Stimulated activated effector memory CD8-positive, alpha-beta T cell treated with anti-CD3 and anti-CD28 coated beads, Interleukin-12 subunit alpha, Interleukin-12 subunit beta, amount 100 ng/mL, for 72 hours (primary cell): ENCODE measurements at regions not wholly inside any gene's neighbourhood (a gene's known extent, or its start where the extent isn't known, plus 50 kb on each side); places are given as distances from the start of the nearest gene placed in this dataset.
"Not testable (repeated sequence)": the region's sequence is repeated elsewhere in the genome, so short reads cannot be mapped to it uniquely, and the experiment has no call there.

Experiments used
- ATAC-seq: fragments of 150-1000 bp; cut with Tn5 transposase; 2 replicates; pipeline ENCODE4 v1.10.0; 2021
- DNase-seq, 2 donors: peaks; one replicate each; pipeline ENCODE4 v3.0.0; 2021 to 2022; ENCODE audit warnings: low spot score in 2 of 2
- H3K27ac Mint-ChIP-seq: one replicate; pipeline ENCODE4 v1.8.0; 2022; ENCODE audit warnings: mild to moderate bottlenecking, mixed read lengths
- H3K36me3 Mint-ChIP-seq: one replicate; pipeline ENCODE4 v1.8.0; 2022; ENCODE audit warnings: mild to moderate bottlenecking, mixed read lengths
- H3K4me1 Mint-ChIP-seq: one replicate; pipeline ENCODE4 v1.8.0; 2022; ENCODE audit warnings: mixed read lengths
- H3K4me3 Mint-ChIP-seq: one replicate; pipeline ENCODE4 v1.8.0; 2022; ENCODE audit warnings: mild to moderate bottlenecking, mixed read lengths
- H3K9me3 Mint-ChIP-seq: one replicate; pipeline ENCODE4 v1.8.0; 2022; ENCODE audit warnings: mixed read lengths

- Mint-ChIP-seq H3K9me3 (peaks cover 8% of the 10 kb centered on the region), H3K36me3 (no peaks in the 10 kb centered on the region), H3K4me3 (no peak overlapping the region), H3K27ac (no peak overlapping the region), H3K4me1 (no peaks in the 10 kb centered on the region)
- ATAC-seq, result no peak
- no peak for DNase-seq
Observed at GRCh38 chr13:103517768-103518102, 451.5 kb upstream of the SLC10A2 start.

GRCh38 chr13:103517066-103517767 lies 451.0 kb upstream of the SLC10A2 start:
- H3K9me3 Mint-ChIP-seq, result peaks cover 8% of the 10 kb centered on the region
- no peaks in the 10 kb centered on the region for H3K4me1 Mint-ChIP-seq
- H3K27ac Mint-ChIP-seq, result no peak overlapping the region
- no peak overlapping the region for H3K4me3 Mint-ChIP-seq
- no peak for ATAC-seq
- DNase-seq, result no peak
- H3K36me3 Mint-ChIP-seq, result no peaks in the 10 kb centered on the region

- Mint-ChIP-seq H3K36me3 (no peaks in the 10 kb centered on the region), H3K4me3 (no peak overlapping the region), H3K9me3 (peaks cover 11% of the 10 kb centered on the region), H3K27ac (no peak overlapping the region), H3K4me1 (no peaks in the 10 kb centered on the region)
- DNase-seq (no peak), ATAC-seq (no peak)
Observed at GRCh38 chr13:103516015-103516795, 450.0 kb upstream of the SLC10A2 start.

GRCh38 chr13:103515410-103515809 lies 449.2 kb upstream of the SLC10A2 start:
- H3K36me3 Mint-ChIP-seq, result no peaks in the 10 kb centered on the region
- no peak for ATAC-seq
- H3K4me3 Mint-ChIP-seq, result no peak overlapping the region

DNA sequence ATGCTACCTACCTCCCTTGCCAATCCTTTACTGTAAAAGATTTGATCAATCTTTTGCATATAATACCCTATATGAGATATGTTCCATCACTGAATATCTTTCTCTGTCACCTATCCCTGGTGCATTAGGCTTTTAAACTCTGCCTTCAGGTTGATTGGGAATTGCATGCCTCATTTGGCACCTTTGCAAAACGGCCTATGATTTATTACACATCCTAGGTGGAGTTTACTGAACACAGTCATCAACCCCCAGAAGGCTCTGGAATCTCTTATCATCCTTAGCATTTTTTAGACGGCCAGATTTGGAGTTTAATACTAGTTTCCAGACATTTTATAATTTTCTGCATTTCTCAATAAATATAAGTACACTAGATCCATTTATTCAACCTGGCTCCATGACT lies 448.4 kb upstream of the SLC10A2 start:
- no peak overlapping the region for H3K4me3 Mint-ChIP-seq
- H3K9me3 Mint-ChIP-seq, result peaks cover 14% of the 10 kb centered on the region
- no peak overlapping the region for H3K27ac Mint-ChIP-seq
- no peaks in the 10 kb centered on the region for H3K36me3 Mint-ChIP-seq
- ATAC-seq, result no peak
- no peaks in the 10 kb centered on the region for H3K4me1 Mint-ChIP-seq
- DNase-seq, result no peak

More at GRCh38 chr13:103515410-103515809, 449.2 kb upstream of the SLC10A2 start:
- no peaks in the 10 kb centered on the region for H3K4me1 Mint-ChIP-seq
- peaks cover 12% of the 10 kb centered on the region for H3K9me3 Mint-ChIP-seq
- no peak for DNase-seq
- no peak overlapping the region for H3K27ac Mint-ChIP-seq

DNA sequence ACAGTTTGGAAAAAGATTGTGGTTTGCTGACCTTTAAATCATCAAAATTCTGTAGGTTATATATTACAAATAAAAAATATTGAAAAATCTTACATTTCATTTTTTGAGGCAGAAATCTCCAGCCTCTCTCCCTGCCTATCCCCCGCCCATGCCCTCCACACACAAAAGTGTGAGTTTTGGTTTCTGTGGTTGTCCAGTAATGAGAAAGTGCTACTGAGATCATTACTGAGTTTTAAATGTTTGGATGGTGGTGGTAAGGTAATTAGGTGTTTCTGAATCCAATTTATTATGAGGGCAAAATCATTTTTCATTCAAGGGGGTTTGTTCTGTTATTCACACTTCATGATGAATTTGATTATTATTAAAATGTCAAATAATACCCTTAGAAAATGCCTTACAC lies 448.0 kb upstream of the SLC10A2 start:
- no peak overlapping the region for H3K4me3 Mint-ChIP-seq
- H3K4me1 Mint-ChIP-seq, result no peaks in the 10 kb centered on the region
- H3K9me3 Mint-ChIP-seq, result peaks cover 14% of the 10 kb centered on the region
- DNase-seq (no peak), ATAC-seq (no peak)
- H3K27ac Mint-ChIP-seq, result no peak overlapping the region
- H3K36me3 Mint-ChIP-seq, result no peaks in the 10 kb centered on the region

DNA sequence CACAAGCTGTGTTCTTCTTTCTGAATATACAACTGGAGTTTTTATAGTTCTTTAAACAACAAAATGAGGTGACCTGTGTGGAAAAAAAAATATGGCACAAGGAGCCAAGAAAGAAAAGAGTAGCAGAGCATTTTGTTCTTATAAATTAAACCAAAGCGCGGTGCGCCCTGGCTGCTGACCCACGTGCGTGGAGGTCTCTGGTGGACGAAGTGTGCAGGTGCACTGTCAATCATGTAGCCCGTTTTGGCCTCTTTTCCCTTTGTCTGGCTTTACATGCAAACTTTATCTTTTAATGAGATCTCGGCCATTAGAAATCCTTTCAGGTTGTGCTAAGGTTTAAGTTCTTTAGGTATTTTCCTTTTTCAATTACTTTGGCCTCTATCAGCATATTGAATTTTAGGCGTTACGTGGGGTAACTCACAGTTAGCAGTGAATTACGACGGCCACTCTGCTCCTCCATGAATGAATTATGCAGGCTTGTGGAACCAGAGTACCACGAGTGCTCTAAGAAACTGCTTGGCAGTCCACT lies 443.9 kb upstream of the SLC10A2 start:
- ATAC-seq (no peak), DNase-seq (no peak)
- H3K4me3 Mint-ChIP-seq, result no peak overlapping the region
- H3K27ac Mint-ChIP-seq, result no peak overlapping the region
- no peaks in the 10 kb centered on the region for H3K36me3 Mint-ChIP-seq
- H3K9me3 Mint-ChIP-seq, result peaks cover 18% of the 10 kb centered on the region
- no peaks in the 10 kb centered on the region for H3K4me1 Mint-ChIP-seq

- H3K4me1 Mint-ChIP-seq, result no peaks in the 10 kb centered on the region
- DNase-seq (no peak), ATAC-seq (no peak)
- H3K9me3 Mint-ChIP-seq, result peaks cover 11% of the 10 kb centered on the region
- H3K27ac Mint-ChIP-seq, result no peak overlapping the region
- H3K36me3 Mint-ChIP-seq, result no peaks in the 10 kb centered on the region
- no peak overlapping the region for H3K4me3 Mint-ChIP-seq
Observed at GRCh38 chr13:103497404-103497803, 431.2 kb upstream of the SLC10A2 start.

GRCh38 chr13:103487841-103488240 lies 421.6 kb upstream of the SLC10A2 start:
- ATAC-seq (no peak), DNase-seq (no peak)
- Mint-ChIP-seq H3K27ac (no peak overlapping the region), H3K36me3 (no peaks in the 10 kb centered on the region), H3K4me3 (no peak overlapping the region), H3K9me3 (peaks cover 1% of the 10 kb centered on the region), H3K4me1 (no peaks in the 10 kb centered on the region)

- H3K4me1 Mint-ChIP-seq, result no peaks in the 10 kb centered on the region
- H3K27ac Mint-ChIP-seq, result no peak overlapping the region
- no peaks in the 10 kb centered on the region for H3K36me3 Mint-ChIP-seq
- peaks cover 19% of the 10 kb centered on the region for H3K9me3 Mint-ChIP-seq
- DNase-seq (no peak), ATAC-seq (no peak)
- no peak overlapping the region for H3K4me3 Mint-ChIP-seq
Observed at GRCh38 chr13:103473081-103473480, 406.9 kb upstream of the SLC10A2 start.

- peaks cover 16% of the 10 kb centered on the region for H3K9me3 Mint-ChIP-seq
- no peak for DNase-seq
Observed at GRCh38 chr13:103471896-103472295, 405.7 kb upstream of the SLC10A2 start.

DNA sequence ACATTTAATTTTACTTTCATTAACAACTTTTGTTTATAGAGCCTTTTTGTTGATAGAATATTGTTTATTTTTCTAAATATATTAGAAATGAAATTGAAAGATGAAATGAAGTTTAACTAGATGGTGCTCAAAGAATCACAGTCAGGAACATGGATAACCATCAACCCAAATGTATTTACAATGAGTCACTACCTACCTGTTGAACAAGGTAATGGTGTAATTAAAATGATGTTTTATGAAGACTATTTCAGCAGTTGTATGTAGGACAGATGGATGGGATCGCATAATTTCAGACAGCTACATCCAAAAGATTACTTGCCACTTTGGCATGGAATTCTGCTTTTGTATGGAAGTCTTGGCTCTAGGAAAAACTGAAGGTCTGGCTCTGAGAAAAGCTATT lies 403.6 kb upstream of the SLC10A2 start:
- Mint-ChIP-seq H3K27ac (no peak overlapping the region), H3K9me3 (peaks cover 22% of the 10 kb centered on the region), H3K4me1 (no peaks in the 10 kb centered on the region), H3K36me3 (no peaks in the 10 kb centered on the region), H3K4me3 (no peak overlapping the region)
- no peak for DNase-seq
- no peak for ATAC-seq

More at GRCh38 chr13:103471896-103472295, 405.7 kb upstream of the SLC10A2 start:
- Mint-ChIP-seq H3K36me3 (no peaks in the 10 kb centered on the region), H3K27ac (no peak overlapping the region), H3K4me1 (no peaks in the 10 kb centered on the region), H3K4me3 (no peak overlapping the region)
- no peak for ATAC-seq

DNA sequence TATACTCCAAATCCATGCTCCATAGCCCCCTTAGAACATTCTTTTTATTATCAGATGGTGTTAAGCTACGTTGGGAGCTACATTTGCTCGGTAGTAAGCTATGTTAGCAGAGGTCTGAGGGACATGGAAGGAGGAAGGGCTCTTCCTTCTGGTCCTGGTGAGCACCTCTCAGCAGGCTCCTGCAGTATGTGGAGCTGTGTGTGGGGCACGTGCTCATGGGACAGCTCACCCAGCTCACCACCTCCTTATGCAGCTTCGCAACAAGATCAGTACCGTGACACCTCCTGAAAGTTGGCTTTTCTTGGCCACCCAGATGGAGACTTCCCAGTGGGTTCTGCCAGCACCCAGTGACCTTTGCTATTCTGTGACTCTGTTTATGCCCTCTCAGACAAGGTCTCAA lies 400.5 kb upstream of the SLC10A2 start:
- H3K9me3 Mint-ChIP-seq, result peaks cover 20% of the 10 kb centered on the region
- no peak for ATAC-seq
- H3K36me3 Mint-ChIP-seq, result no peaks in the 10 kb centered on the region
- H3K4me1 Mint-ChIP-seq, result no peaks in the 10 kb centered on the region
- DNase-seq, result no peak
- H3K27ac Mint-ChIP-seq, result no peak overlapping the region
- no peak overlapping the region for H3K4me3 Mint-ChIP-seq

GRCh38 chr13:103460246-103460645 lies 394.0 kb upstream of the SLC10A2 start:
- not testable (repeated sequence) for H3K36me3 Mint-ChIP-seq, H3K4me3 Mint-ChIP-seq, H3K27ac Mint-ChIP-seq, ATAC-seq, H3K9me3 Mint-ChIP-seq, H3K4me1 Mint-ChIP-seq, DNase-seq

- H3K4me1 Mint-ChIP-seq, H3K36me3 Mint-ChIP-seq, DNase-seq, H3K4me3 Mint-ChIP-seq, H3K27ac Mint-ChIP-seq, ATAC-seq, H3K9me3 Mint-ChIP-seq: not testable (repeated sequence)
Observed at GRCh38 chr13:103457050-103457449, 390.8 kb upstream of the SLC10A2 start.

DNA sequence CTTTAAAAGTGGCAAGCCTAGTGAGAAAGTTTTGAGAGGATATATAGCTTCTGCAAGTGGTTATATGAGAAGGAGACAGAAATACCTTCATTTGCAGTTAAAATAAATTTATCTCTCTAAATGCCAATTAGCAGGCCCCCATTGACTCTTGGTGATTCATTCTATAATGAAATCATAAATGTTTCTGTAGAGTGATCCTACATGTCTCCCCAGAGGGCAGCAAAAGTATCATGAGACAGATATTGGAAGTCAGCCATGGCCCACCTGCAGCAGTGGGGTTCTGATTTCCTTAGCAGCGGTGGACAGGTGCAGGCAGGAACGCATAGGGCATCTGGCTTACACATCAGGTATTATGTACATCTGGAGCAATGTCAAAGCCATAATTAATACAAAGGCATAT lies 385.4 kb upstream of the SLC10A2 start:
- no peaks in the 10 kb centered on the region for H3K36me3 Mint-ChIP-seq
- no peak overlapping the region for H3K27ac Mint-ChIP-seq
- ATAC-seq (no peak), DNase-seq (no peak)
- no peak overlapping the region for H3K4me3 Mint-ChIP-seq
- H3K4me1 Mint-ChIP-seq, result no peaks in the 10 kb centered on the region
- peaks cover 5% of the 10 kb centered on the region for H3K9me3 Mint-ChIP-seq
